Parathyroid adenoma (tissue), 2 donors: ENCODE measurements at regions not wholly inside any gene's neighbourhood (a gene's known extent, or its start where the extent isn't known, plus 50 kb on each side); places are given as distances from the start of the nearest gene placed in this dataset.
"Not testable (repeated sequence)": the region's sequence is repeated elsewhere in the genome, so short reads cannot be mapped to it uniquely, and the experiment has no call there.

Experiments used
- H2AFZ ChIP-seq: fragments of 300-600 bp; sonication (generic); one replicate; pipeline ENCODE4 v1.7.0; 2017; ENCODE audit warnings: antibody characterized with exemption, mild to moderate bottlenecking
- H3K27ac ChIP-seq: fragments of 300-600 bp; sonication (generic); one replicate; pipeline ENCODE4 v1.7.0; 2017
- H3K27me3 ChIP-seq: fragments of 300-600 bp; sonication (generic); one replicate; pipeline ENCODE4 v1.7.0; 2017; ENCODE audit warnings: low read length; ENCODE audit not compliant: control insufficient read depth, insufficient read depth
- H3K36me3 ChIP-seq: fragments of 300-600 bp; sonication (generic); one replicate; pipeline ENCODE4 v1.7.0; 2017; ENCODE audit warnings: low read length; ENCODE audit not compliant: control insufficient read depth, insufficient read depth
- H3K4me1 ChIP-seq: fragments of 300-600 bp; sonication (generic); one replicate; pipeline ENCODE4 v1.7.0; 2017; ENCODE audit warnings: control low read depth
- H3K4me2 ChIP-seq: fragments of 300-600 bp; sonication (generic); one replicate; pipeline ENCODE4 v1.7.0; 2017; ENCODE audit warnings: low read length
- H3K4me3 ChIP-seq: fragments of 300-600 bp; sonication (generic); one replicate; pipeline ENCODE4 v1.7.0; 2017; ENCODE audit warnings: low read depth, low read length
- H3K79me2 ChIP-seq: fragments of 300-600 bp; sonication (generic); one replicate; pipeline ENCODE4 v1.7.0; 2017; ENCODE audit warnings: control low read depth
- H3K9ac ChIP-seq: fragments of 300-600 bp; sonication (generic); one replicate; pipeline ENCODE4 v1.7.0; 2017; ENCODE audit warnings: mild to moderate bottlenecking
- H3K9me3 ChIP-seq: fragments of 300-600 bp; sonication (generic); one replicate; pipeline ENCODE4 v1.7.0; 2017; ENCODE audit warnings: low read length; ENCODE audit not compliant: control insufficient read depth
- TF ChIP-seq, protein P1 (sequence below): fragments of 300-600 bp; sonication (generic); IDR thresholded peaks from one replicate; pipeline ENCODE4 v1.7.0; 2017; ENCODE audit warnings: antibody characterized with exemption, mild to moderate bottlenecking
- donor health status: primary hyperparathyroidism.

DNA sequence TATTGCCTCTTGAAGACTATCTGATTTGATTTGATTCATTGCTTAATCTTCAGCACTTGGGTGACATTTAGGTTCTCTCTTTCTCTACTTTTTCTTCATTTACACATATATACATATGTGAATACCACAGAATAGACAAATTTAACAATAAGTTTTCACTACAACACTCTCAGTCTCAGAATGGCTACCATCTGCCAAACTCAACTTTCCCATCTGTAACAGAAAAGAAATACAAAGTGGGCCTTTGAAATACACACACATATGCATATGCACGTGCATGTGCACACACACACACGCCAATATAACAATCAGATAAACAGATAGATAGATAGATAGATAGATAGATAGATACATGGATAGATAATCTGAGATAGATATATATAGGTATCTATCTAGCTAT, 762.8 kb upstream of the NUDT12 start:
- no peaks in the 10 kb centered on the region for H3K27me3 ChIP-seq
- no peaks in the 10 kb centered on the region for H3K79me2 ChIP-seq
- no peaks in the 10 kb centered on the region for H3K36me3 ChIP-seq
- no peak overlapping the region for H2AFZ ChIP-seq
- H3K4me3 ChIP-seq = no peak overlapping the region
- no peaks in the 10 kb centered on the region for H3K9me3 ChIP-seq
- no peaks in the 10 kb centered on the region for H3K4me1 ChIP-seq
- no peak overlapping the region for H3K27ac ChIP-seq
- H3K9ac ChIP-seq = no peak overlapping the region
- TF ChIP-seq, protein P1, sequence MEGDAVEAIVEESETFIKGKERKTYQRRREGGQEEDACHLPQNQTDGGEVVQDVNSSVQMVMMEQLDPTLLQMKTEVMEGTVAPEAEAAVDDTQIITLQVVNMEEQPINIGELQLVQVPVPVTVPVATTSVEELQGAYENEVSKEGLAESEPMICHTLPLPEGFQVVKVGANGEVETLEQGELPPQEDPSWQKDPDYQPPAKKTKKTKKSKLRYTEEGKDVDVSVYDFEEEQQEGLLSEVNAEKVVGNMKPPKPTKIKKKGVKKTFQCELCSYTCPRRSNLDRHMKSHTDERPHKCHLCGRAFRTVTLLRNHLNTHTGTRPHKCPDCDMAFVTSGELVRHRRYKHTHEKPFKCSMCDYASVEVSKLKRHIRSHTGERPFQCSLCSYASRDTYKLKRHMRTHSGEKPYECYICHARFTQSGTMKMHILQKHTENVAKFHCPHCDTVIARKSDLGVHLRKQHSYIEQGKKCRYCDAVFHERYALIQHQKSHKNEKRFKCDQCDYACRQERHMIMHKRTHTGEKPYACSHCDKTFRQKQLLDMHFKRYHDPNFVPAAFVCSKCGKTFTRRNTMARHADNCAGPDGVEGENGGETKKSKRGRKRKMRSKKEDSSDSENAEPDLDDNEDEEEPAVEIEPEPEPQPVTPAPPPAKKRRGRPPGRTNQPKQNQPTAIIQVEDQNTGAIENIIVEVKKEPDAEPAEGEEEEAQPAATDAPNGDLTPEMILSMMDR = no peak
- H3K4me2 ChIP-seq = no peak overlapping the region

DNA sequence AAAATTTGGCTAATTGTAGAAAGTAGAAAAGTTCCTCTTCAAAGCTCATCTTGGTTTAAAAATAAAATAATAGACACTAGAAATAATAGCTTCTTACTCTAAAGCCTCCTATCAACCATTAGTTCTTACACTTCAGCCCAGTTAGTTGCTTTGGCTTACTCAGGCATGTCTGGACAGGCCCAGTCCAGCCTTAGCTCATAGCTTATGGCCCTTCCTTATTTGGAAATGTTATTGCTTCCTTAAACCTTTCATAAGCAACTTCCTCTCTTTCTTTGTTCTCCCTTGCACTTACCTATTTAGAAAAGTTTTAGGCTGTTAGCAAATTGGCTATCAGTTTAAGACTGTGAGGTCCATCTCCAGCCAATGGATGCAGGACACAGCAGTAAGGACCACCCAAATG, 754.1 kb upstream of the NUDT12 start:
- H3K27me3 ChIP-seq, H2AFZ ChIP-seq, H3K9ac ChIP-seq, H3K9me3 ChIP-seq, H3K4me2 ChIP-seq, H3K79me2 ChIP-seq, H3K4me1 ChIP-seq, H3K27ac ChIP-seq, H3K36me3 ChIP-seq, H3K4me3 ChIP-seq: not testable (repeated sequence)

DNA sequence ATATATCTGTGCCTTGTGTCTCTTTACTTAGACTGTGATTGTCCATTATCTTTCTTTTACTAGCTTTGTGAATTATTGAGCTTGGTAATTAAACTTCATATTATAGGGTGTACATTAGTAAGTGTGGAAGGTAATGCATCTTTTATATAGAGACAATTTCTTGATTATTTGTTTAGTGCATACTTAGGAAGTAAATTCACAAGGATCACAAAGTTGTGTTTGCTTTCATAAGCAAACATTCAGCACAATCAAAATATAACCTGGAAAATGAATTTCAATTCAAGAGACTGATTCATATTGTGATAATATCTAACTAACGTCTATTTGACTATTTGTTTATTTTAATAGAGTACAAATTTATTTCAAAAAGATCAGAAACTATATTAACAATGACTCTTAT, 749.9 kb upstream of the NUDT12 start:
- Histone ChIP-seq H3K27me3 (no peaks in the 10 kb centered on the region), H3K9me3 (no peaks in the 10 kb centered on the region)

DNA sequence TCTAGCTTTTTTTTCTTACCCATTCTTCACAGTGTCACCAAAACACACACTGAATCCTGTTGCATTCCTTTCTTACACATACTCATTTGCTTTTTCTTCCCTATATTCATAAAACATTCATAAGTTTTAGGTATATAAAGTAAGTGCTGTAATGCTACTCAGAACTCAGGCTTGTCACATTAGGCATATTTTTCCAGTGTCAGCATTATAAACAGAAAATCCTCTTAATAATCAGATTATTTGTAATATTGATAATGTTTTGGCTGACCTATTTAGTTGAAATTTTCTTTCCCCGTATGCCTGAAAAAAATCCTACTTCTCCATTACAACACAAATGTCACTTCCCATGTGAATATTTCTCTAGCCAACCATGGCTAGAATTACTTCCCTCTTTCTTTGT, 743.0 kb upstream of the NUDT12 start:
- H3K4me1 ChIP-seq = no peaks in the 10 kb centered on the region
- TF ChIP-seq, protein P1 = no peak
- H3K79me2 ChIP-seq = no peaks in the 10 kb centered on the region
- H3K27ac ChIP-seq = no peak overlapping the region
- no peak overlapping the region for H3K4me2 ChIP-seq
- H3K4me3 ChIP-seq = no peak overlapping the region
- H2AFZ ChIP-seq = no peak overlapping the region
- H3K9ac ChIP-seq = no peak overlapping the region
- no peaks in the 10 kb centered on the region for H3K9me3 ChIP-seq
- H3K36me3 ChIP-seq = no peaks in the 10 kb centered on the region
- no peaks in the 10 kb centered on the region for H3K27me3 ChIP-seq

More for the DNA sequence above, 749.9 kb upstream of the NUDT12 start:
- Histone ChIP-seq H3K4me2 (no peak overlapping the region), H3K27ac (no peak overlapping the region), H3K79me2 (no peaks in the 10 kb centered on the region), H3K4me3 (no peak overlapping the region), H3K36me3 (no peaks in the 10 kb centered on the region), H2AFZ (no peak overlapping the region), H3K4me1 (no peaks in the 10 kb centered on the region), H3K9ac (no peak overlapping the region)
- TF ChIP-seq, protein P1 = no peak

DNA sequence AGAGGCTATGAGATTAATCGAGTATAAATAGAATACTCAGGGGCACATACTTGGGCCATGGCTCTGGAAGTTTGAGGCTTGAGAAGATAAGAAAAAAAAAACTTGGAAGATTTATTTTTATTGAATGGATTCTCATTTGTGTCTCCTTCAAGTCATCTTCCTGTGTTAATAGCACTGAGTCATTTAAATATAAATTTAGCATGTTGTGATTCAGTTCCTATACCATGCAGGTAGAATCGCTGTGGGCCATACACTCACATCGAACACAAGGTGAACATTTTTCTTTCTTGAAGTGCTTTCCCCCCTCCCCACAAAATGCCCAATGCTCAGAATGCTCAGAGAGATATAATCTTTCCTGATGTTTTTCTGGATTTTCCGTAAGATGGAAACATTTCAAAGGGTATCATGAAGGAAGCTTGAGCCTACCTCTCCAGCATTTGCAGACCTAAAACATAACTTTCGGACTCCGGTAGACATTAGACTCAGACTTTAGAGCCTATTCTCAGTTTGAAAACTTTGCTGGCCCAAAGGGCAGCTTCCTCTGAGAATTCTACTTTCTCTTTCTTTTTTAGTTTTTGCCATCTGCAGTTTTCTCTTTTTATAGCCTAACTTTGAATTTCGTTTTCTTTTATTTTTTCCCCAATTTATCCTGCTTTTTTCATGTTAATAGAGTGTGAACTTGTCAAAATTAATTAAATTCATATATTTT, 737.6 kb upstream of the NUDT12 start:
- Histone ChIP-seq H2AFZ (no peak overlapping the region), H3K36me3 (no peaks in the 10 kb centered on the region), H3K9me3 (no peaks in the 10 kb centered on the region), H3K9ac (no peak overlapping the region), H3K79me2 (no peaks in the 10 kb centered on the region), H3K27ac (no peak overlapping the region), H3K4me2 (no peak overlapping the region), H3K27me3 (no peaks in the 10 kb centered on the region), H3K4me3 (no peak overlapping the region), H3K4me1 (no peaks in the 10 kb centered on the region)
- TF ChIP-seq, protein P1 = no peak
